BLaER1 (cell line): ENCODE measurements at regions not wholly inside any gene's neighbourhood (a gene's known extent, or its start where the extent isn't known, plus 50 kb on each side); places are given as distances from the start of the nearest gene placed in this dataset.

Source experiments
- H3K27ac ChIP-seq: shearing (Covaris generic); formaldehyde crosslinking; 2 replicates; pipeline ENCODE4 v1.8.1; 2022
- H3K27me3 ChIP-seq: shearing (Covaris generic); formaldehyde crosslinking; 2 replicates; pipeline ENCODE4 v1.8.1; 2022
- H3K36me3 ChIP-seq: shearing (Covaris generic); formaldehyde crosslinking; 2 replicates; pipeline ENCODE4 v1.8.1; 2022
- H3K4me1 ChIP-seq: shearing (Covaris generic); formaldehyde crosslinking; 2 replicates; pipeline ENCODE4 v1.8.1; 2022
- H3K4me2 ChIP-seq: shearing (Covaris generic); formaldehyde crosslinking; 2 replicates; pipeline ENCODE4 v1.8.1; 2022
- H3K4me3 ChIP-seq: shearing (Covaris generic); formaldehyde crosslinking; 2 replicates; pipeline ENCODE4 v1.8.1; 2022
- H3K9ac ChIP-seq: shearing (Covaris generic); formaldehyde crosslinking; 2 replicates; pipeline ENCODE4 v1.8.1; 2022
- H3K9me3 ChIP-seq: shearing (Covaris generic); formaldehyde crosslinking; 2 replicates; pipeline ENCODE4 v1.8.1; 2022
- H4K20me1 ChIP-seq: shearing (Covaris generic); formaldehyde crosslinking; 2 replicates; pipeline ENCODE4 v1.8.1; 2022
- Cebpa-rat ChIP-seq: shearing (Covaris generic); IDR thresholded peaks from 2 replicates; pipeline ENCODE4 v1.8.1; 2022

- peak overlapping the region; percentile 46 for H3K4me3 ChIP-seq
- no peak for TF ChIP-seq Cebpa-rat
- H4K20me1 ChIP-seq, result no peaks in the 10 kb centered on the region
- H3K4me1 ChIP-seq, result peaks cover 51% of the 10 kb centered on the region
- no peaks in the 10 kb centered on the region; the same call in 1 of the 2 replicates for H3K9me3 ChIP-seq
- H3K36me3 ChIP-seq, result no peaks in the 10 kb centered on the region
- peak overlapping the region; percentile 84 for H3K4me2 ChIP-seq
- peak overlapping the region; percentile 85 for H3K27ac ChIP-seq
- peak overlapping the region; percentile 53 for H3K9ac ChIP-seq
- no peaks in the 10 kb centered on the region for H3K27me3 ChIP-seq
These were observed 98.5 kb downstream of the SPATA19 start for GRCh38 chr11:133746663-133747306.

DNA sequence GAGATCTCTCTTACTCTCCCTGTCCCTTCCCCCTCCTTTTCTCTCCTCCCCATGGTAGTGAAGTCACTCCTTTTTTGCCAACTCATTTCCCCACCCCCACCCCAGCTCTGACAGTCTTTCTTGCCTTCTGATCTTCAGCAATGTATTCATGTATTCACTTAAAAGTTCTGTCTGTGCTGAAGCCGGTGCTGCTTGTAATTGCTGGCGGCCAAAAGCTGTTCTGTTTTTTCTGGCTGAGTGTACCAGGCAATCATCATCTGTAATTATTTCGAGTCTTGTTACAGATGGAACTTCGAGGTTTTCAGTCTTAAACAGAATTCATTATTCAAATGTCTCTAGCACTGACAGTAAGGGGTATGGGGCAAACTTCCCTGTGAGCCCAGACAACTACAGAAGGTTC is 99.5 kb downstream of the SPATA19 start:
- Histone ChIP-seq H3K9me3 (no peaks in the 10 kb centered on the region; the same call in 1 of the 2 replicates), H3K4me2 (peak overlapping the region; percentile 84), H3K27me3 (no peaks in the 10 kb centered on the region), H3K36me3 (no peaks in the 10 kb centered on the region), H3K4me3 (no peak overlapping the region), H3K27ac (peak overlapping the region; percentile 85), H3K9ac (peak overlapping the region; percentile 53; the same call in 1 of the 2 replicates), H3K4me1 (peaks cover 51% of the 10 kb centered on the region), H4K20me1 (no peaks in the 10 kb centered on the region)
- no peak for TF ChIP-seq Cebpa-rat

GRCh38 chr11:133742353-133742752 is 103.0 kb downstream of the SPATA19 start:
- no peak for TF ChIP-seq Cebpa-rat
- no peaks in the 10 kb centered on the region for H4K20me1 ChIP-seq
- H3K36me3 ChIP-seq, result no peaks in the 10 kb centered on the region
- no peak overlapping the region for H3K4me2 ChIP-seq
- H3K9me3 ChIP-seq, result no peaks in the 10 kb centered on the region
- peaks cover 41% of the 10 kb centered on the region for H3K4me1 ChIP-seq
- no peaks in the 10 kb centered on the region for H3K27me3 ChIP-seq
- H3K4me3 ChIP-seq, result no peak overlapping the region
- no peak overlapping the region for H3K27ac ChIP-seq
- H3K9ac ChIP-seq, result no peak overlapping the region

GRCh38 chr11:133740963-133741362 is 104.3 kb downstream of the SPATA19 start:
- no peak overlapping the region for H3K4me2 ChIP-seq
- H3K9ac ChIP-seq, result no peak overlapping the region
- no peak for TF ChIP-seq Cebpa-rat
- H3K27ac ChIP-seq, result no peak overlapping the region
- no peaks in the 10 kb centered on the region for H3K9me3 ChIP-seq
- no peaks in the 10 kb centered on the region for H4K20me1 ChIP-seq
- H3K27me3 ChIP-seq, result no peaks in the 10 kb centered on the region
- no peak overlapping the region for H3K4me3 ChIP-seq
- H3K36me3 ChIP-seq, result no peaks in the 10 kb centered on the region
- H3K4me1 ChIP-seq, result peaks cover 27% of the 10 kb centered on the region

DNA sequence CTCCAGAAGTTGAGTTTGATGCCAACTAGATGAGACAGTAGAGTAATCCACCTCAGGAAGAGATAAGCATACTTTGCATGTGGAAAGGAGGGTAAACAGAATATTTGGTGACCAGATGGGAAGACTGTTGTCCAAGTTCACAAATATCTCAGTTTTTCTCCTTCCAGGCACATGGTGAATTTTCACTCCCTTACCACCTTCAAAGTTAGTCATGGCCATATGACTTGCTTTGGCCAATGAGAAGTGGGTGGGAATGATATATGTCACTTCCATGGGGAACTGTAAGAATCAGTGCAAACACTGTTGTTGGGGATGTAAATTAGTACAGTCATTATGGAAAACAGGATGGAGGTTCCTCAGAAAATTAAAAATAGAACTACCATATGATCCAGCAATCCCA is 105.8 kb downstream of the SPATA19 start:
- Histone ChIP-seq H3K27me3 (no peaks in the 10 kb centered on the region), H3K4me1 (peaks cover 12% of the 10 kb centered on the region), H3K36me3 (no peaks in the 10 kb centered on the region), H3K9me3 (no peaks in the 10 kb centered on the region), H3K9ac (no peak overlapping the region), H4K20me1 (no peaks in the 10 kb centered on the region), H3K4me3 (no peak overlapping the region), H3K27ac (no peak overlapping the region), H3K4me2 (no peak overlapping the region)
- no peak for TF ChIP-seq Cebpa-rat

DNA sequence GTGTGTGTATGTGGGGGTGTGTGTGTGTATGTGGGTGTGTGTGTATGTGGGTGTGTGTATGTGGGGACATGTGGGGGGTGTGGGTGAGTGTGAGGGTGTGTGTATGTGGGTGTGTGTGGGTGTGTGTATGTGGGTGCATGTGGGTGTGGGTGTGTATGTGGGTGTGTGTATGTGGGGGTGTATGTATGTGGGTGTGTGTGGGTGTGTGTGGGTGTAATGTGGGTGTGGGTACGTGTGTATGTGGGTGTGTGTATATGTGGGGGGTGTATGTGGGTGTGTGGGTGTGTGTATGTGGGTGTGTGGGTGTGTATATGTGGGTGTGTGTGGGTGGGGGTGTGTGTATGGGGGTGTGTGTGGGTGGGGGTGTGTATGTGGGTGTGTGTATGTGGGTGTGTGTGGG is 106.7 kb downstream of the SPATA19 start:
- no peaks in the 10 kb centered on the region for H3K9me3 ChIP-seq
- H3K9ac ChIP-seq, result no peak overlapping the region
- no peaks in the 10 kb centered on the region for H3K27me3 ChIP-seq
- H3K27ac ChIP-seq, result no peak overlapping the region
- H3K4me3 ChIP-seq, result no peak overlapping the region
- no peaks in the 10 kb centered on the region for H4K20me1 ChIP-seq
- H3K36me3 ChIP-seq, result no peaks in the 10 kb centered on the region
- no peak overlapping the region for H3K4me2 ChIP-seq
- H3K4me1 ChIP-seq, result peaks cover 4% of the 10 kb centered on the region
- no peak for TF ChIP-seq Cebpa-rat

- Histone ChIP-seq H3K36me3 (no peaks in the 10 kb centered on the region), H3K4me2 (no peak overlapping the region), H4K20me1 (no peaks in the 10 kb centered on the region), H3K27me3 (no peaks in the 10 kb centered on the region), H3K9ac (no peak overlapping the region), H3K4me3 (no peak overlapping the region), H3K4me1 (no peaks in the 10 kb centered on the region; the same call in 1 of the 2 replicates), H3K9me3 (no peaks in the 10 kb centered on the region), H3K27ac (no peak overlapping the region)
- no peak for TF ChIP-seq Cebpa-rat
These were observed 111.7 kb downstream of the SPATA19 start for GRCh38 chr11:133733631-133734030.

GRCh38 chr11:133732109-133732674 is 113.1 kb downstream of the SPATA19 start:
- Histone ChIP-seq H3K4me3 (no peak overlapping the region), H3K9me3 (no peaks in the 10 kb centered on the region), H3K9ac (no peak overlapping the region), H3K27ac (no peak overlapping the region), H3K4me2 (no peak overlapping the region), H3K36me3 (no peaks in the 10 kb centered on the region), H4K20me1 (no peaks in the 10 kb centered on the region), H3K27me3 (no peaks in the 10 kb centered on the region), H3K4me1 (no peaks in the 10 kb centered on the region; the same call in 1 of the 2 replicates)
- TF ChIP-seq Cebpa-rat, result no peak

DNA sequence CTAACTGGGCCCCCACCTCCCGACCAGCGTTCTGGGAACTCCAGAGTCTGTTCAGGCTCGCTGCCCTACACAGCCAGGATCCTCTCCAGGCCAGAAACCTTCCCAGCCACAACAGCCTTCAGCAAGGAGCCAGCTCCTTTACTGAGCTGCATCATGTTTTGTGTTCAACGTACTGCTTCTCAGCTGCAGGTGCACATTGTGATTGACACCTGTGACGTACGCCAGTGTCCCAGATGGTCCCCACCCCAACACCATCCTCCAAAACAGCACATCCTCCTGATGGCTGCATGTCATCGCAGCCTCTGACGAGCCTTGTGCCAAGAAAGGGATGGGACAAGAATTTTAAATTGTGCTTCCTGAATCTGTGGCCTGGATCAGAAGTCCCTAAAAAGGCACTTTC is 117.5 kb downstream of the SPATA19 start:
- no peaks in the 10 kb centered on the region for H3K9me3 ChIP-seq
- H3K36me3 ChIP-seq, result no peaks in the 10 kb centered on the region
- TF ChIP-seq Cebpa-rat, result no peak
- no peak overlapping the region for H3K9ac ChIP-seq
- H3K27ac ChIP-seq, result no peak overlapping the region
- H4K20me1 ChIP-seq, result no peaks in the 10 kb centered on the region
- no peak overlapping the region for H3K4me3 ChIP-seq
- no peak overlapping the region for H3K4me2 ChIP-seq
- H3K27me3 ChIP-seq, result no peaks in the 10 kb centered on the region
- H3K4me1 ChIP-seq, result peaks cover 13% of the 10 kb centered on the region; the same call in 1 of the 2 replicates

DNA sequence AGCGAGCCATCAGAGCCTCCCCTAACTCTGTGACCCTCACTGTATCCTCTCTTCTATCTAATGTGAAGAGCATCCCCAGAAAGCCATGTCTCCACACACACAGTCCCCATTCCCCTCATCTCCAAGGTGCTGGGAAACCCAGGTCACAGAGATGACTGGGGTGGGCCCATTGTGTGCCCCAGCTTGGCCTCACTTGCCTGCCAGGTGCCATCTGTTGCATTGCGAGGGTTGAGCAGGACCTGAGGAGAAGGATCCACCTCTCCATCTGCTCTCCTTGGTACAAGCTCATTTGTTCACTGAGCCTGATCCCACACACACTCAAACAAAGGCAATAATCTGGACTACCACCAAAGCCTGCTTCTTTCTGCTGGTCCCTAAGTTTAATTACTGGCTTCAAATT is 118.8 kb downstream of the SPATA19 start:
- no peaks in the 10 kb centered on the region for H3K27me3 ChIP-seq
- H3K27ac ChIP-seq, result no peak overlapping the region
- no peak overlapping the region for H3K9ac ChIP-seq
- H3K4me3 ChIP-seq, result no peak overlapping the region
- no peak for TF ChIP-seq Cebpa-rat
- H3K4me1 ChIP-seq, result peaks cover 15% of the 10 kb centered on the region; the same call in 1 of the 2 replicates
- H3K36me3 ChIP-seq, result no peaks in the 10 kb centered on the region
- H3K4me2 ChIP-seq, result no peak overlapping the region
- H4K20me1 ChIP-seq, result no peaks in the 10 kb centered on the region
- H3K9me3 ChIP-seq, result no peaks in the 10 kb centered on the region
